ENCODE measurements at regions not wholly inside any gene's neighbourhood (a gene's known extent, or its start where the extent isn't known, plus 50 kb on each side); places are given as distances from the start of the nearest gene placed in this dataset.

GRCh38 chr6:164037171-164037870, 622.8 kb downstream of the QKI start:
- TF ChIP-seq CTCF (IDR thresholded peaks at IDR 0.05; ENCODE audit: low read depth, low read length) (no peak), EZH2phosphoT487 (IDR thresholded peaks at IDR 0.05; ENCODE audit: low read depth) (no peak)
